Effector memory CD8-positive, alpha-beta T cell (primary cell): ENCODE measurements at regions not wholly inside any gene's neighbourhood (a gene's known extent, or its start where the extent isn't known, plus 50 kb on each side); places are given as distances from the start of the nearest gene placed in this dataset.

Source experiments
- ATAC-seq: fragments of 150-1000 bp; cut with Tn5 transposase; replicated peaks from 2 replicates; pipeline ENCODE4 v1.10.0; 2021; ENCODE audit warnings: mild to moderate bottlenecking, moderate library complexity
- DNase-seq, 3 experiments: peaks; one replicate each; pipeline ENCODE4 v3.0.0; 2021
- H3K27ac Mint-ChIP-seq, 2 donors: one replicate each; pipeline ENCODE4 v1.8.0; 2022; ENCODE audit warnings: mild to moderate bottlenecking in 2 of 2, mixed read lengths in 2 of 2, moderate library complexity in 2 of 2
- H3K27me3 Mint-ChIP-seq, 2 donors: one replicate each; pipeline ENCODE4 v1.8.0; 2022; ENCODE audit warnings: mixed read lengths in 2 of 2
- H3K36me3 Mint-ChIP-seq: one replicate; pipeline ENCODE4 v1.8.0; 2022; ENCODE audit warnings: mild to moderate bottlenecking, moderate library complexity, mixed read lengths; ENCODE audit not compliant: insufficient read depth
- H3K4me1 Mint-ChIP-seq, 2 donors: one replicate each; pipeline ENCODE4 v1.8.0; 2022; ENCODE audit warnings: low read depth in 2 of 2, mixed read lengths in 2 of 2
- H3K4me3 Mint-ChIP-seq, 2 donors: one replicate each; pipeline ENCODE4 v1.8.0; 2022; ENCODE audit warnings: mild to moderate bottlenecking in 2 of 2, mixed read lengths in 2 of 2, moderate library complexity in 2 of 2
- H3K9me3 Mint-ChIP-seq, 2 donors: one replicate each; pipeline ENCODE4 v1.8.0; 2022; ENCODE audit warnings: mixed read lengths in 2 of 2

GRCh38 chr11:97990162-97990920 lies 1030.4 kb upstream of the CNTN5 start:
- Mint-ChIP-seq H3K27ac (no peak overlapping the region), H3K9me3 (peaks cover 6 to 15% of the 10 kb centered on the region in 2 donors), H3K4me1 (no peaks in the 10 kb centered on the region), H3K27me3 (no peaks in the 10 kb centered on the region), H3K4me3 (no peak overlapping the region), H3K36me3 (no peaks in the 10 kb centered on the region)
- ATAC-seq: no peak
- no peak for DNase-seq

GRCh38 chr11:97993562-97993961 lies 1027.2 kb upstream of the CNTN5 start:
- Mint-ChIP-seq H3K27me3 (no peaks in the 10 kb centered on the region), H3K4me3 (no peak overlapping the region), H3K4me1 (no peaks in the 10 kb centered on the region), H3K27ac (no peak overlapping the region), H3K36me3 (no peaks in the 10 kb centered on the region), H3K9me3 (peaks cover 6 to 13% of the 10 kb centered on the region in 2 donors)
- DNase-seq (no peak), ATAC-seq (no peak)

GRCh38 chr11:97995874-97996273 lies 1024.9 kb upstream of the CNTN5 start:
- Mint-ChIP-seq H3K4me1 (no peaks in the 10 kb centered on the region), H3K4me3 (no peak overlapping the region)

GRCh38 chr11:97996762-97997161 lies 1024.0 kb upstream of the CNTN5 start:
- Mint-ChIP-seq H3K36me3 (no peaks in the 10 kb centered on the region), H3K27ac (no peak overlapping the region)
- no peak for ATAC-seq

More at GRCh38 chr11:97995874-97996273, 1024.9 kb upstream of the CNTN5 start:
- Mint-ChIP-seq H3K36me3 (no peaks in the 10 kb centered on the region), H3K27ac (no peak overlapping the region), H3K9me3 (peaks cover 6 to 11% of the 10 kb centered on the region in 2 donors), H3K27me3 (no peaks in the 10 kb centered on the region)
- no peak for DNase-seq
- no peak for ATAC-seq

GRCh38 chr11:98003606-98004371 lies 1017.0 kb upstream of the CNTN5 start:
- peaks cover 10 to 16% of the 10 kb centered on the region in 2 donors for H3K9me3 Mint-ChIP-seq
- H3K27me3 Mint-ChIP-seq: no peaks in the 10 kb centered on the region
- no peak overlapping the region for H3K4me3 Mint-ChIP-seq
- H3K36me3 Mint-ChIP-seq: no peaks in the 10 kb centered on the region
- H3K4me1 Mint-ChIP-seq: no peaks in the 10 kb centered on the region
- ATAC-seq (no peak), DNase-seq (no peak)
- H3K27ac Mint-ChIP-seq: no peak overlapping the region

More at GRCh38 chr11:97996762-97997161, 1024.0 kb upstream of the CNTN5 start:
- no peaks in the 10 kb centered on the region for H3K4me1 Mint-ChIP-seq
- H3K4me3 Mint-ChIP-seq: no peak overlapping the region
- peaks cover 8 to 10% of the 10 kb centered on the region in 2 donors for H3K9me3 Mint-ChIP-seq
- DNase-seq: no peak
- H3K27me3 Mint-ChIP-seq: no peaks in the 10 kb centered on the region

- no peak for DNase-seq
- ATAC-seq: no peak
- Mint-ChIP-seq H3K4me3 (no peak overlapping the region), H3K9me3 (peaks cover 7 to 8% of the 10 kb centered on the region in 2 donors), H3K27ac (no peak overlapping the region), H3K27me3 (no peaks in the 10 kb centered on the region), H3K4me1 (no peaks in the 10 kb centered on the region), H3K36me3 (no peaks in the 10 kb centered on the region)
Observed at GRCh38 chr11:98007072-98007471, 1013.7 kb upstream of the CNTN5 start.

- no peaks in the 10 kb centered on the region for H3K4me1 Mint-ChIP-seq
- no peak overlapping the region for H3K4me3 Mint-ChIP-seq
- peaks cover 0 to 7% of the 10 kb centered on the region in 2 donors for H3K9me3 Mint-ChIP-seq
- DNase-seq (no peak), ATAC-seq (no peak)
- H3K36me3 Mint-ChIP-seq: no peaks in the 10 kb centered on the region
- no peaks in the 10 kb centered on the region for H3K27me3 Mint-ChIP-seq
- no peak overlapping the region for H3K27ac Mint-ChIP-seq
Observed at GRCh38 chr11:98027652-98028051, 993.1 kb upstream of the CNTN5 start.

- no peak for DNase-seq
- Mint-ChIP-seq H3K4me3 (no peak overlapping the region), H3K9me3 (peaks cover 2 to 11% of the 10 kb centered on the region in 2 donors)
Observed at GRCh38 chr11:98029832-98030231, 990.9 kb upstream of the CNTN5 start.

GRCh38 chr11:98036810-98037209 lies 983.9 kb upstream of the CNTN5 start:
- Mint-ChIP-seq H3K36me3 (no peaks in the 10 kb centered on the region), H3K27me3 (no peaks in the 10 kb centered on the region), H3K27ac (no peak overlapping the region), H3K9me3 (peaks cover 16 to 38% of the 10 kb centered on the region in 2 donors), H3K4me3 (no peak overlapping the region), H3K4me1 (no peaks in the 10 kb centered on the region)
- ATAC-seq: no peak
- no peak for DNase-seq

More at GRCh38 chr11:98029832-98030231, 990.9 kb upstream of the CNTN5 start:
- Mint-ChIP-seq H3K27me3 (no peaks in the 10 kb centered on the region), H3K27ac (no peak overlapping the region), H3K36me3 (no peaks in the 10 kb centered on the region), H3K4me1 (no peaks in the 10 kb centered on the region)
- no peak for ATAC-seq

GRCh38 chr11:98040061-98040808 lies 980.5 kb upstream of the CNTN5 start:
- no peak for ATAC-seq
- no peak overlapping the region for H3K27ac Mint-ChIP-seq
- H3K9me3 Mint-ChIP-seq: peaks cover 17 to 25% of the 10 kb centered on the region in 2 donors
- H3K36me3 Mint-ChIP-seq: no peaks in the 10 kb centered on the region
- H3K27me3 Mint-ChIP-seq: no peaks in the 10 kb centered on the region
- DNase-seq: no peak
- H3K4me3 Mint-ChIP-seq: no peak overlapping the region
- H3K4me1 Mint-ChIP-seq: no peaks in the 10 kb centered on the region

GRCh38 chr11:98047647-98048046 lies 973.1 kb upstream of the CNTN5 start:
- no peaks in the 10 kb centered on the region for H3K27me3 Mint-ChIP-seq
- no peak for ATAC-seq
- DNase-seq: no peak
- H3K9me3 Mint-ChIP-seq: peaks cover 12 to 13% of the 10 kb centered on the region in 2 donors
- no peak overlapping the region for H3K27ac Mint-ChIP-seq
- no peaks in the 10 kb centered on the region for H3K36me3 Mint-ChIP-seq
- H3K4me3 Mint-ChIP-seq: no peak overlapping the region
- no peaks in the 10 kb centered on the region for H3K4me1 Mint-ChIP-seq

- H3K9me3 Mint-ChIP-seq: no peaks in the 10 kb centered on the region
- no peak overlapping the region for H3K4me3 Mint-ChIP-seq
- ATAC-seq: no peak
- no peaks in the 10 kb centered on the region for H3K4me1 Mint-ChIP-seq
- H3K27ac Mint-ChIP-seq: no peak overlapping the region
- DNase-seq: no peak
- no peaks in the 10 kb centered on the region for H3K36me3 Mint-ChIP-seq
- no peaks in the 10 kb centered on the region for H3K27me3 Mint-ChIP-seq
Observed at GRCh38 chr11:98053851-98054250, 966.9 kb upstream of the CNTN5 start.

- no peak for ATAC-seq
Observed at GRCh38 chr11:98056945-98057344, 963.8 kb upstream of the CNTN5 start.

More at GRCh38 chr11:98056945-98057344, 963.8 kb upstream of the CNTN5 start:
- Mint-ChIP-seq H3K9me3 (peaks cover 2 to 5% of the 10 kb centered on the region in 2 donors), H3K4me1 (no peaks in the 10 kb centered on the region), H3K4me3 (no peak overlapping the region), H3K27me3 (no peaks in the 10 kb centered on the region), H3K36me3 (no peaks in the 10 kb centered on the region), H3K27ac (no peak overlapping the region)
- no peak for DNase-seq
